IMR-90 (cell line): ENCODE measurements at regions not wholly inside any gene's neighbourhood (a gene's known extent, or its start where the extent isn't known, plus 50 kb on each side); places are given as distances from the start of the nearest gene placed in this dataset.

Experiments used
- ATAC-seq: fragments of 200-7000 bp; cut with Tn5 transposase; 2 replicates; pipeline ENCODE4 v1.9.1; 2020; ENCODE audit warnings: low read depth, mild to moderate bottlenecking, moderate library complexity
- BruUV-seq: library from RNA; stranded (reverse); fragments of 400-500 nt; replicated peaks from 2 replicates; lab custom pipeline; 2021; lab: Mats Ljungman, UMichigan
- CTCF ChIA-PET: fragments of 300-600 bp; formaldehyde crosslinking; extraction: SDS; loops from one replicate; lab custom pipeline; 2021; ENCODE audit warnings: antibody characterized with exemption; lab: Yijun Ruan, JAX
- POLR2A ChIA-PET: fragments of 300-600 bp; sonication (Branson Sonifier 250); formaldehyde crosslinking; loops from one replicate; lab custom pipeline; 2022; ENCODE audit warnings: antibody characterized with exemption; ENCODE audit not compliant: unreplicated experiment; lab: Charles Lee
- DNase-seq: peaks from one replicate; pipeline ENCODE4 v3.0.0; 2013
- H2AFZ ChIP-seq: replicated peaks from 2 replicates; pipeline ENCODE3; 2013; ENCODE audit warnings: low read length, mild to moderate bottlenecking; ENCODE audit not compliant: poor library complexity
- H2AK5ac ChIP-seq: 2 replicates; pipeline ENCODE4 v1.6.1; 2013; ENCODE audit warnings: low read depth, low read length, inconsistent platforms
- H2AK9ac ChIP-seq: replicated peaks from 2 replicates; pipeline ENCODE3; 2013; ENCODE audit warnings: mild to moderate bottlenecking, low read depth, low read length, moderate library complexity; ENCODE audit not compliant: poor library complexity
- H2BK120ac ChIP-seq: 2 replicates; pipeline ENCODE4 v1.6.1; 2013; ENCODE audit warnings: low read depth, low read length, inconsistent platforms
- H2BK15ac ChIP-seq: 3 replicates; pipeline ENCODE4 v1.6.1; 2013; ENCODE audit warnings: low read depth, low read length, inconsistent platforms
- H2BK20ac ChIP-seq: 2 replicates; pipeline ENCODE4 v1.6.1; 2013; ENCODE audit warnings: low read depth, mild to moderate bottlenecking, inconsistent platforms, low read length, moderate library complexity
- H2BK5ac ChIP-seq: 2 replicates; pipeline ENCODE4 v1.6.1; 2013; ENCODE audit warnings: mild to moderate bottlenecking, low read depth, low read length, inconsistent platforms; ENCODE audit not compliant: poor library complexity, severe bottlenecking
- H3K14ac ChIP-seq: replicated peaks from 2 replicates; pipeline ENCODE4 v1.6.1; 2013; ENCODE audit warnings: low read depth, low read length, inconsistent platforms
- H3K18ac ChIP-seq: 2 replicates; pipeline ENCODE4 v1.6.1; 2013; ENCODE audit warnings: low read depth, low read length, control low read depth
- H3K23ac ChIP-seq: 2 replicates; pipeline ENCODE4 v1.6.1; 2013; ENCODE audit warnings: low read depth, low read length, inconsistent platforms
- H3K27ac ChIP-seq: 2 replicates; pipeline ENCODE4 v1.5.1; 2013; ENCODE audit warnings: mild to moderate bottlenecking, control low read depth, low read length; ENCODE audit not compliant: insufficient read depth
- H3K27me3 ChIP-seq: 2 replicates; pipeline ENCODE4 v1.6.1; 2013; ENCODE audit warnings: low read length; ENCODE audit not compliant: control insufficient read depth, insufficient read depth
- H3K36me3 ChIP-seq: 2 replicates; pipeline ENCODE4 v1.6.1; 2013; ENCODE audit warnings: low read length, mixed read lengths; ENCODE audit not compliant: control insufficient read depth, insufficient read depth
- H3K4ac ChIP-seq: 2 replicates; pipeline ENCODE4 v1.6.1; 2013; ENCODE audit warnings: low read depth, low read length, inconsistent platforms
- H3K4me1 ChIP-seq: 2 replicates; pipeline ENCODE4 v1.6.1; 2013; ENCODE audit warnings: low read length, mixed read lengths; ENCODE audit not compliant: control insufficient read depth, insufficient read depth
- H3K4me2 ChIP-seq: 2 replicates; pipeline ENCODE4 v1.6.1; 2013; ENCODE audit warnings: low read depth, mild to moderate bottlenecking, control low read depth, low read length, moderate library complexity
- H3K4me3 ChIP-seq: 2 replicates; pipeline ENCODE4 v1.5.1; 2013; ENCODE audit warnings: low read depth, mild to moderate bottlenecking, control low read depth, low read length, moderate library complexity; ENCODE audit not compliant: insufficient read depth
- H3K56ac ChIP-seq: 2 replicates; pipeline ENCODE4 v1.6.1; 2013; ENCODE audit warnings: low read length, inconsistent platforms; ENCODE audit not compliant: insufficient read depth; ENCODE audit errors: extremely low read depth
- H3K79me1 ChIP-seq, 2 experiments: 2 replicates each; pipeline ENCODE4 v1.6.1; 2013; ENCODE audit warnings: low read length in 2 of 2, inconsistent platforms in 1 of 2, low read depth in 1 of 2
- H3K9ac ChIP-seq: 2 replicates; pipeline ENCODE4 v1.6.1; 2013; ENCODE audit warnings: low read depth, low read length, control low read depth
- H3K9me1 ChIP-seq: 2 replicates; pipeline ENCODE4 v1.6.1; 2013; ENCODE audit warnings: low read length, inconsistent platforms; ENCODE audit not compliant: insufficient read depth
- H3K9me3 ChIP-seq: 2 replicates; pipeline ENCODE4 v1.6.1; 2013; ENCODE audit warnings: low read length; ENCODE audit not compliant: control insufficient read depth, insufficient read depth
- H4K20me1 ChIP-seq: 2 replicates; pipeline ENCODE4 v1.6.1; 2013; ENCODE audit warnings: low read length, inconsistent platforms; ENCODE audit not compliant: insufficient read depth
- H4K5ac ChIP-seq: 2 replicates; pipeline ENCODE4 v1.6.1; 2013; ENCODE audit warnings: mild to moderate bottlenecking, low read depth, low read length, control low read depth
- H4K8ac ChIP-seq, 2 experiments: 2 replicates each; pipeline ENCODE4 v1.6.1; 2013; ENCODE audit warnings: low read depth in 2 of 2, low read length in 2 of 2, control low read depth in 1 of 2, inconsistent platforms in 1 of 2
- H4K91ac ChIP-seq: 2 replicates; pipeline ENCODE4 v1.6.1; 2013; ENCODE audit warnings: low read depth, low read length, inconsistent platforms; ENCODE audit not compliant: insufficient read depth
- CEBPB ChIP-seq: IDR thresholded peaks from 2 replicates; pipeline ENCODE4 v1.6.1; 2012; ENCODE audit warnings: low read depth, low read length, improper control_type of control experiment
- CHD1 ChIP-seq: IDR thresholded peaks from 2 replicates; pipeline ENCODE4 v1.6.1; 2012; ENCODE audit warnings: low read depth, low read length, improper control_type of control experiment
- ELK1 ChIP-seq: fragments of 150-350 bp; IDR thresholded peaks from 2 replicates; pipeline ENCODE4 v1.6.1; 2016; ENCODE audit warnings: low read depth, mild to moderate bottlenecking, low read length, moderate library complexity, borderline replicate concordance
- FOS ChIP-seq: fragments of 150-350 bp; IDR thresholded peaks from 2 replicates; pipeline ENCODE4 v1.6.1; 2016; ENCODE audit warnings: low read depth, low read length
- MXI1 ChIP-seq: IDR thresholded peaks from 2 replicates; pipeline ENCODE4 v1.6.1; 2012; ENCODE audit warnings: low read depth, mild to moderate bottlenecking, low read length, moderate library complexity, borderline replicate concordance
- NFE2L2 ChIP-seq: fragments of 150-350 bp; IDR thresholded peaks from 2 replicates; pipeline ENCODE4 v1.6.1; 2016; ENCODE audit warnings: low read depth, mild to moderate bottlenecking, low read length
- RAD21 ChIP-seq: IDR thresholded peaks from 2 replicates; pipeline ENCODE4 v1.6.1; 2012; ENCODE audit warnings: low read length, improper control_type of control experiment
- RCOR1 ChIP-seq: IDR thresholded peaks from 2 replicates; pipeline ENCODE4 v1.6.1; 2012; ENCODE audit warnings: mild to moderate bottlenecking, low read length, improper control_type of control experiment; ENCODE audit not compliant: insufficient replicate concordance
- RFX5 ChIP-seq: IDR thresholded peaks from 2 replicates; pipeline ENCODE4 v1.8.0; 2012; ENCODE audit warnings: low read depth, mild to moderate bottlenecking, low read length, moderate library complexity
- WGBS, 2 experiments: methylation state at CpG; one replicate each; pipeline versions ENCODE4 v1.1.5 to v1.1.7; 2013; ENCODE audit warnings: missing lambda C conversion rate in 2 of 2; ENCODE audit not compliant: insufficient read length in 1 of 2; ENCODE audit errors: extremely low coverage in 2 of 2; 5-methylcytosine and 5-hydroxymethylcytosine counted together
- dilution Hi-C: fragments of 300-500 bp; cut with HindIII; formaldehyde crosslinking; loops from one replicate; pipeline ENCODE4 v1.14.3; 2018; ENCODE audit warnings: low sequenced_read_pairs; ENCODE audit not compliant: unreplicated experiment
- in situ Hi-C: fragments of 300-500 bp; cut with MboI; formaldehyde crosslinking; loops from 3 replicates; pipeline ENCODE4 v1.14.3; 2019; ENCODE audit warnings: low sequenced_read_pairs, inconsistent platforms, mixed read lengths
- intact Hi-C: fragments of 100-400 bp; cut with micrococcal nuclease; formaldehyde crosslinking; loops from 2 replicates; pipeline ENCODE4 v1.10.0; 2022

- Histone ChIP-seq H2BK5ac (no peak overlapping the region), H2BK15ac (no peak overlapping the region), H2BK20ac (no peak overlapping the region), H3K23ac (no peak overlapping the region), H2AK5ac (no peak overlapping the region), H3K36me3 (no peaks in the 10 kb centered on the region), H4K91ac (no peak overlapping the region), H2AK9ac (no peak overlapping the region), H3K56ac (no peak overlapping the region), H4K20me1 (no peaks in the 10 kb centered on the region), H4K8ac (no peak overlapping the region), H3K27ac (no peak overlapping the region), H3K4ac (no peak overlapping the region), H3K9ac (no peak overlapping the region), H3K79me1 (no peaks in the 10 kb centered on the region), H3K27me3 (no peaks in the 10 kb centered on the region), H3K4me2 (no peak overlapping the region), H2AFZ (no peak overlapping the region), H3K4me1 (no peaks in the 10 kb centered on the region), H2BK120ac (no peak overlapping the region), H3K9me3 (no peaks in the 10 kb centered on the region), H4K5ac (no peak overlapping the region), H3K9me1 (no peaks in the 10 kb centered on the region), H3K18ac (no peak overlapping the region), H3K4me3 (no peak overlapping the region), H3K14ac (no peak overlapping the region)
- dilution Hi-C loops (no loop called here), intact Hi-C loops (no loop called here), in situ Hi-C loops (no loop called here)
- DNase-seq (no peak), ATAC-seq (no peak)
- TF ChIP-seq FOS (no peak), NFE2L2 (no peak), ELK1 (no peak), MXI1 (no peak), RCOR1 (no peak), CEBPB (no peak), RFX5 (no peak), CHD1 (no peak), RAD21 (no peak)
- WGBS, 2 experiments = no CpG with 5 or more reads among the region's 2 CpGs
- ChIA-PET POLR2A (no interaction called here), CTCF (no interaction called here)
- no TSS peak for BruUV-seq
Measured at GRCh38 chr2:81645745-81646301, 1341.3 kb upstream of the LRRTM1 start.
